OCI-LY3 (cell line): ENCODE measurements at regions not wholly inside any gene's neighbourhood (a gene's known extent, or its start where the extent isn't known, plus 50 kb on each side); places are given as distances from the start of the nearest gene placed in this dataset.

Experiments
- H2AFZ ChIP-seq: fragments of 200-600, 300-600 bp; shearing (Covaris generic); 2 replicates; pipeline ENCODE4 v1.6.0; 2014; ENCODE audit warnings: antibody characterized with exemption, low read depth, low read length
- H3K27ac ChIP-seq: fragments of 200-600, 300-600 bp; sonication (generic); 2 replicates; pipeline ENCODE4 v1.5.1; 2014; ENCODE audit warnings: mild to moderate bottlenecking, low read length, moderate library complexity, mixed read lengths
- H3K27me3 ChIP-seq: fragments of 200-600, 300-600 bp; sonication (generic); 2 replicates; pipeline ENCODE4 v1.6.1; 2014; ENCODE audit warnings: low read depth, low read length, mixed read lengths
- H3K36me3 ChIP-seq: fragments of 200-600, 300-600 bp; sonication (generic); replicated peaks from 2 replicates; pipeline ENCODE3; 2014; ENCODE audit warnings: low read depth, low read length, mixed read lengths
- H3K4me1 ChIP-seq: fragments of 300-600, 200-600 bp; sonication (generic); 2 replicates; pipeline ENCODE4 v1.6.1; 2014; ENCODE audit warnings: low read length, mixed read lengths
- H3K4me2 ChIP-seq: fragments of 200-600, 300-600 bp; sonication (generic); 2 replicates; pipeline ENCODE4 v1.6.1; 2014; ENCODE audit warnings: low read length, mixed read lengths
- H3K4me3 ChIP-seq: fragments of 300-600, 200-600 bp; sonication (generic); 2 replicates; pipeline ENCODE4 v1.5.1; 2014; ENCODE audit warnings: antibody characterized with exemption, mild to moderate bottlenecking, low read length, moderate library complexity
- H3K79me2 ChIP-seq: fragments of 300-600, 200-600 bp; shearing (Covaris generic); 2 replicates; pipeline ENCODE4 v1.6.1; 2014; ENCODE audit warnings: mild to moderate bottlenecking, low read length, mixed read lengths
- H3K9ac ChIP-seq: fragments of 300-600, 200-600 bp; shearing (Covaris generic); 2 replicates; pipeline ENCODE4 v1.6.0; 2014; ENCODE audit warnings: mild to moderate bottlenecking, low read length, moderate library complexity
- H3K9me3 ChIP-seq: fragments of 200-600, 300-600 bp; shearing (Covaris generic); 2 replicates; pipeline ENCODE4 v1.6.1; 2014; ENCODE audit warnings: low read length, mixed read lengths; ENCODE audit not compliant: insufficient read depth
- H4K20me1 ChIP-seq: fragments of 200-600, 300-600 bp; sonication (generic); 2 replicates; pipeline ENCODE4 v1.6.1; 2016; ENCODE audit warnings: low read length, mixed read lengths; ENCODE audit not compliant: insufficient read depth
- CTCF ChIP-seq: fragments of 200-600, 300-600 bp; sonication (generic); IDR thresholded peaks from 2 replicates; pipeline ENCODE4 v1.5.1; 2014; ENCODE audit warnings: antibody characterized with exemption, low read length, low read depth
- EZH2phosphoT487 ChIP-seq: fragments of 200-600 bp; shearing (Covaris generic); IDR thresholded peaks from 2 replicates; pipeline ENCODE4 v1.6.1; 2018; ENCODE audit warnings: antibody characterized with exemption, mixed run types, low read depth

GRCh38 chr4:72954811-72955210 is 114.7 kb downstream of the COX18 start:
- no peaks in the 10 kb centered on the region for H3K27me3 ChIP-seq
- no peaks in the 10 kb centered on the region for H3K9me3 ChIP-seq
- H3K36me3 ChIP-seq = no peaks in the 10 kb centered on the region
- no peak overlapping the region for H3K9ac ChIP-seq
- no peak overlapping the region for H2AFZ ChIP-seq
- no peak overlapping the region for H3K4me3 ChIP-seq
- TF ChIP-seq EZH2phosphoT487 (no peak), CTCF (no peak)
- H4K20me1 ChIP-seq = no peaks in the 10 kb centered on the region
- H3K79me2 ChIP-seq = no peaks in the 10 kb centered on the region
- no peak overlapping the region for H3K27ac ChIP-seq
- H3K4me1 ChIP-seq = no peaks in the 10 kb centered on the region
- no peak overlapping the region for H3K4me2 ChIP-seq

GRCh38 chr4:72953571-72953970 is 115.9 kb downstream of the COX18 start:
- H3K9me3 ChIP-seq = no peaks in the 10 kb centered on the region

GRCh38 chr4:72951628-72952027 is 117.9 kb downstream of the COX18 start:
- no peaks in the 10 kb centered on the region for H3K9me3 ChIP-seq
- H2AFZ ChIP-seq = no peak overlapping the region
- H3K27ac ChIP-seq = no peak overlapping the region
- H4K20me1 ChIP-seq = no peaks in the 10 kb centered on the region
- no peaks in the 10 kb centered on the region for H3K36me3 ChIP-seq
- no peaks in the 10 kb centered on the region for H3K27me3 ChIP-seq
- no peak overlapping the region for H3K4me3 ChIP-seq
- no peak overlapping the region for H3K4me2 ChIP-seq
- no peaks in the 10 kb centered on the region for H3K79me2 ChIP-seq
- H3K4me1 ChIP-seq = no peaks in the 10 kb centered on the region
- H3K9ac ChIP-seq = no peak overlapping the region
- TF ChIP-seq CTCF (no peak), EZH2phosphoT487 (no peak)

More at GRCh38 chr4:72953571-72953970, 115.9 kb downstream of the COX18 start:
- Histone ChIP-seq H3K27me3 (no peaks in the 10 kb centered on the region), H2AFZ (no peak overlapping the region), H3K36me3 (no peaks in the 10 kb centered on the region), H3K79me2 (no peaks in the 10 kb centered on the region), H3K4me1 (no peaks in the 10 kb centered on the region), H3K9ac (no peak overlapping the region), H3K4me2 (no peak overlapping the region), H3K27ac (no peak overlapping the region), H3K4me3 (no peak overlapping the region), H4K20me1 (no peaks in the 10 kb centered on the region)
- TF ChIP-seq EZH2phosphoT487 (no peak), CTCF (no peak)

GRCh38 chr4:72951147-72951546 is 118.4 kb downstream of the COX18 start:
- Histone ChIP-seq H3K4me3 (no peak overlapping the region), H3K27me3 (no peaks in the 10 kb centered on the region), H3K9ac (no peak overlapping the region), H3K36me3 (no peaks in the 10 kb centered on the region), H3K9me3 (no peaks in the 10 kb centered on the region), H2AFZ (no peak overlapping the region), H3K79me2 (no peaks in the 10 kb centered on the region), H3K4me1 (no peaks in the 10 kb centered on the region), H3K27ac (no peak overlapping the region), H3K4me2 (no peak overlapping the region), H4K20me1 (no peaks in the 10 kb centered on the region)
- TF ChIP-seq CTCF = no peak
- no peak for TF ChIP-seq EZH2phosphoT487
